ENCODE measurements at regions not wholly inside any gene's neighbourhood (a gene's known extent, or its start where the extent isn't known, plus 50 kb on each side); places are given as distances from the start of the nearest gene placed in this dataset.
"Not testable (repeated sequence)": the region's sequence is repeated elsewhere in the genome, so short reads cannot be mapped to it uniquely, and the experiment has no call there.

DNA sequence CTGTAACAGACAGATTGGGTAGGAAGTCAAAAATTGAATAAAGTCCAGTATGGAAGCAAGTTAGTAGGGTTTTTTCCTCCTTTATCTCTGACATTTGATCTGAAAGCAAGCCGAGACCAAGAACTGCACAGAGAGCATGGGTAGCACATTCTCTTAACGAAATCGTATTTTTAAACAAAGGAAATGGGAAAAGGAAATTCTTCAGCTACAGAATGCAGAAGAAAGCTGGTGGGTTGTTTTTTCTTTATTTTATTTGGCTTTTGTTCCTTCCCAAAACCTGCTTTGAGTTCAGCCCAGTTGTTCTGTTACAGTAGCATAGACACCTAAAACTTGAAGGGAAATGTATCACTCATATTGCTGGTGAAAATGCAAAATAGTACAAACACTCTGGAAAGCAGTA lies 397.0 kb downstream of the GBE1 start:
- no peak for DNase-seq (ENCODE audit: low read depth in 2 of 2)

DNA sequence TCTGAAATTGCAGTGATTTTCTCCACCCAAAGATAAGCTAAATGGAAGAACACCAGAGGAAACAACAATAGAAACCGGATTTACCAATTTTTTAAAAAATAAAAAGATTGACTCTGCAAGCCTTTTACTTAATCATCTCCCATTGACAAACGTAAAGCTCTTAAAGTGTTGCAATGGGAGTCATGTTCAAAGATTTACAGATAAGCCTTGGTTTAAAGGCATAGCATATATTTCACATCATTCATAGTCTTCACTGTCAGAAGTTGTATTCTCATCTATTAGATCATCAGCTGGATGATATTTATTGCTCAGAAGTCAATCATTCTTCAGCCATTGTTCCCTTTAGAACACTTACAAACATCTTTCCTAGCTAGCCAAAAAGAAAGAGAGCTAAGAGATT lies 397.6 kb downstream of the GBE1 start:
- no peak for DNase-seq (ENCODE audit: low read depth in 2 of 2)

DNA sequence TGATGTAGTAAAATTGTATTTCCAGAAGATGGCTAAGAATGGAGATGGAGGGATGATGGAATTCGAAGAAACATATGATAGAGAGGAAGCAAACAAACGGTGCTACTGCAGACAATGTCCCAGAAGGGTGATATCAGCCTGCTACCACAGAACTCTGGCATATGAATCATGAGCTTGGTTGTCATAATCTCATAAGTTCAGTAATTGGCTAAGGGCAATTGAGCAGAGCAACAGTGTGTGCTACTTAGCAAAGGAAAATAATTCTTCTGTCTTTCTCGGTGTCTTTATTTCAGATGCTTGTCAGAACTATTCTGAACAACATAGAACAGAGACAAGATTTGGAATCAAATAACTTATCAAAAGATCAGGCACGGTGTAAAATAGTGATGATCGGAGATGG lies 407.3 kb downstream of the GBE1 start:
- DNase-seq (ENCODE audit: low read depth in 2 of 2): no peak

DNA sequence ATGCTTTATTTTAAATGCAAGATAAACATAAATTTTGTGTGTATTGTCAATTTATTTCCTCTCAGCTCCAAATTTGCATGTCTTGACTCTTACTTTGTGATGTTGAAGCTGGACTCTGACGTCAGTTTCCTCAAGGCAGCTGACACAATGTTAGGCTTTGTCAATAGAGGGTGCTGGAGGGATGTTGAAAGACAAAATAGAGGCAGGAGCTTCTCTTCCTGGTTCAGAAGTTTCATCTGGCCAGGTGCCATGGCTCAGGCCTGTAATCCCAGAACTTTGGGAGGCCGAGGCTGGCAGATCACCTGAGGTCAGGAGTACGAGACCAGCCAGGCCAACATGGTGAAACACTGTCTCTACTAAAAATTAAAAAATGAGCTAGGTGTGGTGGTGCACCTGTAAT lies 408.6 kb downstream of the GBE1 start:
- no peak for DNase-seq (ENCODE audit: low read depth in 2 of 2)

DNA sequence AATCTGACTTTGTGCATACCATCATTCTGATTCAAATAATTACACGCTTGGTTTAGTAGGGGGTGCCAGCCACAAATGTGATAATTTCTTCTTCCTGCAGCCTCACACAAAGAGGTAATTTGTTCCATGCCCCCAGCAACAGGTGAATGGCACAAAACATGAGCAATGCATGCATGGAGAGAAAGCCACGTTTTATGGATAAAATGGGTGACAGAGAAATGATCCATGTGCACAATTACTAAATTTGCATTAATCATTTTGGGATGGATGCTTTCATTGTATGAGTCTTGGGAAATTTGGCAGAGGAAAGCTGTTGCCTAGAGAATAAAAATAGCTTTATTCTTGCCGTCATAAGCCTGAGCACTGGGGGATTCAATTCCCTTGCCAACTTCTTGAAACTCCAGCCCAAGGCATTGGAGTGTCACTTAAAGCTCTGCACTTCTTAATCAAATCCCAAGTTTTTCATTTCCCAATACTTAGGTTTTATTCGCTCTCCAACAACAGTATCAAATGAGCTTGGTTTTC lies 411.6 kb downstream of the GBE1 start:
- no peak for DNase-seq (ENCODE audit: low read depth in 2 of 2)

DNA sequence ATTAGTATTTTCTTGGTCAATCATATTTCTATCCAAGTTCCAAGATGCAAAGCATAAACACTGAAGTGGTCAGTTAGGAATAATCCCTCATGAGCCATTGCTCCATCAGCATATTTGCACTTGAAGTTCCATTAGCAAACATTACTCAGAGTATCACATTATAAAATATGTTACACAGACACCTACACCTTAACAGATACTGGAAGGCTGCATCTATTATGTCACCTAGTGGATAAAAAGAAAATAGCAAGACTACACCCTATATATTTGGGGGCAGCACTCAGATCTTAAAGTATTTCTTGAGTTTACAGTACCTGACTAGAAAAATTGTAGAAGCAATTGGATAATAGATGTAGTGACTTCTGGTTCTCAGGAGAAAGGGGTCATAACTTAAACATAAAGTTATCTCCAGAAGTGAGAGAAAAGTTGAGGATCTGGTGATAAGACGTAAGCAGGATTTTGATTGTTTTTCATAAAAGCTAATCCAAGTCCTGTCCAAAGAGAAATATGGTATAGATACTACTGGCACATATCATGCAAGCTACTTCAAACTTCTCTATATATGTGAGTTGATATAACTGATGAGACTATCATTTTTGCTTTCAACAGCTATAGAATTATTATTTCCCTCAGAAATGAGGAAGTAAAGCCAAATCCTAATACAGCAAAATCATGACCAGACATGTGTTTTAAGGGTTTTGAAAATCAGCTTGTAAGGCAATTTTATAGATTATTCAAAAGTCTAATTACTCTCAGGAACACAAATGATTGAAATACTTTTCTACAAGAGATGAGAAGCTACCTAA lies 422.2 kb downstream of the GBE1 start:
- DNase-seq (ENCODE audit: low read depth in 2 of 2): no peak

DNA sequence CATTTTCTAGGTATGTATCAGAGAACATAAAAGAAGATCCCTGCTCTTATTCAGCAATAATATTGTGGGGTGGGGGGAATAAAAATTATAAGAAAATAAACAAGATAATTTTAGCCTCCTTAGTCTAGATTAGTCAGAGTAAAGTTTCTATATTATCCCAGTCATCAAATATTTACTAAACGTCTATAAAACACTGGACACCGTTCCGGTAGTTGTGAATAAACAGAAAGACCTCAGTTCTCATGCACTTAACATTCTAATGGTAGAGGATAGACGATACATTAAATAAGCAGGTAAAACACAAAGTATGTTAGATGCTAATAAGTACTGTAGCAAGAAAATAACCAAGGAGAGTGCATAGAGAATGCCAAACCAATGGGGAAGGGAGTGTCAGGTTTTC lies 425.0 kb downstream of the GBE1 start:
- DNase-seq (ENCODE audit: low read depth in 2 of 2): no peak

DNA sequence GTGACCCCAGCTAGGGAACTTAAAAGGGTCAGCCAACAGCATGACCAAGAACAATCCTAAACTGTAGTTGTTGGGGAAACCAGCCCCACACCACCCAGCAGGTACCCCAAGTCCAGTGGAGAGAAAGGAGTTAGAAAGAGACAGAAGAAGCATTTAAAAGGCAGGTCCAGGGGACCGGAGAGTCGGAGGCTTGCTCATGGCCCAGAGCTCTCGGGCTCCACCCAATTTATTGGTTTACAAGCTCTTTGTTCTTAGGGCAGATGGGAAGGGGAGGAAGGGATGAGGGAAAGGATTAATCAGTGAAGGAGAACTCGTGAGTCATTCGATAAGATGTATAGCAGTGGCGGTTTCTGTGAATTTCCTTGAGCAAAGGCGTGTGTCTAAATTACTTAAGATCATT lies 431.6 kb downstream of the GBE1 start:
- not testable (repeated sequence) for DNase-seq (ENCODE audit: low read depth in 2 of 2)

DNA sequence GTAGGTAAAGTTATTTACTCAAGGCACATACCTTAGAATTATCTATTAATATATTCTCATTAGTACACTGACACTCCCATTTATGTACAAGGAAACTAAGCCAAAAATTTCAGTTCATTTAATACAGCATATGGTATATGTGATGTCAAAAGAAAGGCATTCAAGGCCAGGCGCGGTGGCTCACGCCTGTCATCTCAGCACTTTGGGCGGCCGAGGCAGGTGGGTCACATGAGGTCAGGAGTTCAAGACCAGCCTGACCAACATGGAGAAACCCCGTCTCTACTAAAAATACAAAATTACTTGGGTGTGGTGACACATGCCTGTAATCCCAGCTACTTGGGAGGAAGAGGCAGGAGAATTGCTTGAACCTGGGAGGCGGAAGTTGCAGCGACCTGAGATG lies 435.2 kb downstream of the GBE1 start:
- no peak for DNase-seq (ENCODE audit: low read depth in 2 of 2)

DNA sequence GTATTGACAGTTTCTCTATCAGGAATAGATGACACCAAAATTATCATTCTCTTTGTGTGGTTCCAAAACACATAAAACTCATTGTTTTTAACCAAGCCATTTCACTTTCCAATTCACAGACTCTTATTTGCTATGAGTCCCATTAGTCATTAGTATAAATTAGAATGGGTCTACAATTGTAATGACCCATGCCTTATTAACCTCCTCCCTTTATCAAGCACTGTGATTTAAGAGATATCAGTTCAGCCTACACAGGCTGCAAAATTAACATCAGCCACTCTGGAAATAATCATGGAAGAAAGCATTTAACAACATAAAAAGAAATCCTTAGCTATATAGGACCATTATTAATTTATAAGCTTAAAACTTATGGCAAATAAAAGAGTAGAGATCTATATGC lies 440.6 kb downstream of the GBE1 start:
- DNase-seq (ENCODE audit: low read depth in 2 of 2): no peak

DNA sequence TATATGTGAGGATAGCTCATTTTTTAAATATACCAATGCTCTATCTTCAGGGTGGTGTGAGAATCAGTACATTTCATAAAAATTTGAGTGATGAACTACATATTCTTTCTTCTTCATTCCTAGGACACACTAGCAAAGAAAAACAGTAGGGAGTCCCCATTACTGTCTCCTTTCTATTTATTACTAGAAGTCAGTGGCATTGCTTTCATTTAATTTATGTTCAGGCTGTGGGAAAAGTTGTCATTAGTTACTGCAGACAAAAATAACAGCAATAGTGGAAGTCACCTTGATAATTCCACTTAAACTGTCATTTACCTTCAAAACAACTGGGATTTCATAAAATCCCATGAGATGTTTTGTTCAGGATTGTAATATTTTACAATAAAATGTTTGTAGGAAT lies 446.4 kb downstream of the GBE1 start:
- no peak for DNase-seq (ENCODE audit: low read depth in 2 of 2)

DNA sequence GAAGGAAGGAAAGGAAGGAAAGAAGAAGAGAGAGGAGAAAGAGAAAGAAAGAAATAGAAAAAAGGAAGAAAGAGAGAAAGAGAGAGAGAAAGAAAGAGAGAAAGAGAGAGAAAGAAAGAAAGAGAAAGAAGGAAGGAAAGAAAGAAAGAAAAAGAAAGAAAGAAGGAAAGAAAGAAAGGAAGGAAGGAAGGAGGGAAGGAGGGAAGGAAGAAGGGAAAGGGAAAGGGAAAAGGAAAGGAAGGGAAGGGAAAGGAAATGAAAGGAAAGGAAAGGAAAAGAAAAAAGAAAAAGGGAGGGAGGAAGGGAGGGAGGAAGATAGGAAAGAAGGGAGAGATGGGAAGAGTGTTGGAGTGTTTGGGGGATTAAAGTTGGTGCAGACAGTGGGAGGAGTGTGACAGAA lies 450.1 kb downstream of the GBE1 start:
- no peak for DNase-seq (ENCODE audit: low read depth in 2 of 2)

DNA sequence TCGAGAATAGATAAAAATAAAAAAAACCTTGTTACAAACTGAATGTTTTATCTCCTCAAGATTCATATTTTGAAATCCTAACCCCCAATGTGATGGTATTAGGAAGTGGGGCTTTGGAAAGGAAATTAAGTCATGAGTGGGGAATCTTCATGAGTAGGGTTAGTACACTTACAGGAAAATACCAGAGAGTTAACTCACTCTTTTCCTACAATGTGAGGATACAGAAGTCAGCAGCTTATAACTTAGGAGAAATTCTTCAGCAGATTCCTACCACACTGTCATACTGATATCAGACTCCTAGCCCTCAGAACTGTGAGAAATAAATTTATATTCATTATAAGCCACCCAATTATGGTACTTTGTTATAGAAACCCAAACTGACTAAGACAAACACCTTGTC lies 453.1 kb downstream of the GBE1 start:
- no peak for DNase-seq (ENCODE audit: low read depth in 2 of 2)

DNA sequence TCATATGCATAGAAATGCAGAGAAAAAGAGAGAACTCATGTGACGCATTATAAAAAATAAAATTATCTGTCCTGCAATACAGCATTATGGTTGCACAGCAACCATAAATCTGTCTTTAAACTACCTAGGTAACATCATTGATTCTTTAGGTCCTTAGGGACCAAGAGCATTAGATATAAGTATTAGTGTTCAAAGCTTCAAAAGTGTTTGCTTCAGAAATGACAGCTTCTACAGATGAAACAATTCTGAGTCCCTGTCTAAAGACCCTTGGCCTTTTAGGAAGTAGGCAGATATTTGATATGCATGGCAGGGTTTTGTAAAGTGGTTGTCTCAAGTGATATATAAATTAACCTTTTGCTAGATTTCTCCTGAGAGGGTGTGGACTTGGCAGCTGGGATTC lies 454.2 kb downstream of the GBE1 start:
- no peak for DNase-seq (ENCODE audit: low read depth in 2 of 2)

DNA sequence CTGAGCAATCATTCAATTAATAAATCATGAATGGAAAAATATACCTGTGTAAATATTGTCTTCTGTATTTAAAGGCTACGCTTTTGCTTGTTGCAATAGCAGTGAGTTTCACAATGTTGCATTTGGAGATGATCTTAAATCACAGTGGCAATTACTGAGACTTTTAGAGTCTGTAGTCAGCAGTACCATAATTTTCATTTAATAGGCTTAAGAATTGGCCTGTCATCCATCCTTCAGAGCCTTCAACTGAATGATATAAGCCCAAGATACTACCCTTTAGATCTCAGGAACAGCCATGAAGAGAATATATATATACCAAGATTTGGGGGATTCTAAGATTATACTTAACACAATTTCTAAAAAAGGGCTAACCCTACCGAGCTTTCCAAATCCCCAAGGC lies 458.1 kb downstream of the GBE1 start:
- DNase-seq (ENCODE audit: low read depth in 2 of 2): no peak

DNA sequence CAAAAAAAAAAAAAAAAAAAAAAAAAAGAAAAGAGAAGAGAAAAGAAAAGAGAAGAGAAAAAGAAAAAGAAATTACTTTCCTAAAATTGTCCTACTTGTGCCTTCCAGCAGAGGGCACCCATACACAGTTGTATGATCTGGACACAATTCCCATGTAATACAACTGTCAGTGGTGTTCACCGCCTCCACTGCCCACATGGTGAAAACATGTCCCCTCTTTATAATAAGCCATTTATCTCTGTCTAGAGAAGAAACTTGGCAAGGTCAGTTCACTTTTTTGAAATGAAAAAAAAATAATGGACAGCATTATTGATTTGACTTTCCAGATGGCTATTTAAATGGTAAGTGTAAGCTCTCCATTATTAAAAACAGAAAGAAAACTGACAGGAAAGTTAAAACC lies 459.4 kb downstream of the GBE1 start:
- DNase-seq (ENCODE audit: low read depth in 2 of 2): peak in 1 of 2 experiments; percentile 2

DNA sequence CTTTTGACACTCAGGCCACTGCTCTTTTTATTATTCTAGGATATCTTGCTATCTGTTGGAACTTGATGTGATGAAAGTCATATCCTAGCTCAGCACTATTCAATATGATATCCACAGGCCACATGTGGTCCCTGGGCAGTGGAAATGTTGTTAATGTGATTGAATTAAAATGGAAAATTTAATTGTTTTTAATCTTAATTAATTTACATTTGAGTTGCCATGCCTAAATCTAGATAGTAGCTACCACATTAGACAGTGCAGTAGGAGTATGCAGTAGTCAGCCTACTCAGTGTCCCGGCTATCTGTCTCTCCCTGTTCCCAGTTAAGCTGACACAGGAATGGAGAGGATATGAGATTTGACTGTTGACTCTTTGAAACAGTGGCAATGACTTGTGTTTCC lies 460.2 kb downstream of the GBE1 start:
- no peak for DNase-seq (ENCODE audit: low read depth in 2 of 2)

DNA sequence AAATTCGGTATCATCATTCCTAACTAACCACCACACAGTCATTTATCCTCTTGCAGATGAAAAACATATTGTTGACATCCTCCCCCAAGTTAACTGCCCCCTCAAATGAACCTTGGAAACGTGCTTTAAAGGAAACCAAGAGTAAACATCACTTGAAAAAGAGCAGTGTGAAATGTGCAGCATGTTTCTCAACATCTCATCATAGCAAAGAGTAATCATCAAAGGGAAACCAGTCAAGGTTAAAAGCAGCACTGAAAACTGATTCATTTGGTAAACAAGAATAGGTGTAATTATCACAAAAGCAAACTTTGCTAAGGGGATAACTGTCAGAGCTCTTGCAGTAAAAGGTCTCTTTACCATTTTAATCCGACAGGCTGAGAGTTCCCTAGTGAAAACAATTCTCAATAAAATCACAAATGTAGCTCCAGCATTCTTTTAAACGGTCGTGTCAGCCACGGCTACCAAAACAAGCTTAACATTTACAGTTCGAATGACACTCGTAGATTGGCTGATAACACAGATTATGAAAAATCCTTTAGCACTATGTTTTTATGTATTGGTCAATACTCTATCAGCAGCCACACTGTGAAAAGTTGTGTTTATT lies 461.0 kb downstream of the GBE1 start:
- DNase-seq (ENCODE audit: low read depth in 2 of 2): no peak

DNA sequence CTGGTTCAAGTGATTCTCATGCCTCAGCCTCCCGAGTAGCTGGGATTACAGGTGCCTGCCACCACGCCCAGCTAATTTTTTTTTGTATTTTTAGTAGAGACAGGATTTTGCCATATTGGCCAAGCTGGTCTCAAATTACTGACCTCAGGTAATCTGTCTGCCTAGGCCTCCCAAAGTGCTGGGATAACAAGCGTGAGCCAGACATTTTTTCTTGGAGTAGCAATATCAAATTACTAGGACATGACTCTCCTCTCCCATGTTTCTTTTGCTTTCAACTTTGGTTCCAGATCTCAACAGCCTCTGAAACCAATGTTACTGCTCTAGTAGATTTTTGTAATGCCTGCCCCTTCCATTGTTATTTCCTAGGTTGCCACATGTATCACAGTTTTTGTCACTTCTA lies 462.0 kb downstream of the GBE1 start:
- no peak for DNase-seq (ENCODE audit: low read depth in 2 of 2)

DNA sequence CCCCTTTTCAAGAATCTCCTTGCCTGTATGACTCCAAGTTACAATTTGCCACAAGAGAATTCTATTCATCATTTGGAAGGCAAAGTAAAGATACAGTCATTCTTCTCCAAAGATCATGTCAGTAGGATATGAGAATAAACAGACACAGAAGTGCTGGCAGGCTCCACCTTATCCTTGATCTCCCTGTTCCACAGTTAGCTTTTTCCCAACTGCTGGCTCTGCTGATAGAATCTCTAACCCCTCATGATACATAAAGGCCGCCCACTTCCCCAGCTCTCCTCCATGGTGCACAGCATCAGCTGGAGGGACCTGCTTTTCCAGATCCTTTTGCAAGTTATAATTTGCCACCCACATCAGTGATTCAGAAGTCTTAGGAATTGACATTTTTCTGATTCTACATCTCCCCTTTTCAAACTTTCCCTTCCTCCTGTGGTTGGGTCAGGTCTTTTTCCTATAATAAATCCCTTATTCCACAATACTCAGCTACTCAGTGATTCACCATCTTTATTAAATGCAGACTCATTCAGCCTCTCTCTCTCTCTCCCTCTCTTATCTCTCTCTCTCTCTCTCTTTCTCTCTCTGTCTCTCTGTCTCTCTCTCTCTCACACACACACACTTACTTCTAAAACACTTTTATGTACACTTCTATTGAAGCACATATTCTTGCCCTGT lies 465.4 kb downstream of the GBE1 start:
- DNase-seq (ENCODE audit: low read depth in 2 of 2): no peak

DNA sequence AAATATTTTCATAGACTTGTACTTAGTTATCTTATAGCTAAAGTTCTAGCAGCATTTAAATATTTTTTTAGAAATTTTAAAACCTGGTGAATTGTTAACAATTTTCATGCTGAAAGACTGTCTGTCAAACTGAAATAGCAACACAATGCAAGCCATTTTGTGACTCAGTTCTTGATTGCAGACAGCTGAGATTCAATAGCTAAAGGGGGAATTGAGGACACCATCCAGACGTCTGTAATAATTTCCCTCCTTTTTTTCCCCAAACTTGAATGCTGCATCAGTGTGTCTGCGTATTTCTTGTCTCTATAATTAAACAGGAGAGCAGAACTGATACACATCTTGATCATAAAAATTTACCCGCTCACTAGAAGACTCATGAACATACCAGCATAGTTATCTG lies 468.3 kb downstream of the GBE1 start:
- DNase-seq (ENCODE audit: low read depth in 2 of 2): no peak

DNA sequence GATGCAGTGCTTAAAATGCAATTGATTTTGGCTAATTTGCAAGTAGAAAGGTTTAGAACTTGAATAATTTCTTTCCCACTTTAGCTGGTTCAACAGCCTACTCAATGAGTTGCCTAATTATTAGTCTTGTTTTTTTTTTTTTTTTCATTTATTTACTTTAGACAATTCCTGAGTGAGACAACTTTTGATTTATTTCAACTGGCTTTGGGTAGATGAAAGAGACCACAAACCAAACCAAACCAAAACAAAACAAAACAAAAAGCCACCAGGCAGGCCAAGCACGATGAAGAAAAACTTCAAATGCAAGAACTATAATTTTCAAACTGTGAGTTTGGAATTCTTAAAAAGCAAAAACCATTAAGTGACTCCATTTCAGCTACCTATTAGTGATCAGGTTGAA lies 469.9 kb downstream of the GBE1 start:
- DNase-seq (ENCODE audit: low read depth in 2 of 2): no peak

DNA sequence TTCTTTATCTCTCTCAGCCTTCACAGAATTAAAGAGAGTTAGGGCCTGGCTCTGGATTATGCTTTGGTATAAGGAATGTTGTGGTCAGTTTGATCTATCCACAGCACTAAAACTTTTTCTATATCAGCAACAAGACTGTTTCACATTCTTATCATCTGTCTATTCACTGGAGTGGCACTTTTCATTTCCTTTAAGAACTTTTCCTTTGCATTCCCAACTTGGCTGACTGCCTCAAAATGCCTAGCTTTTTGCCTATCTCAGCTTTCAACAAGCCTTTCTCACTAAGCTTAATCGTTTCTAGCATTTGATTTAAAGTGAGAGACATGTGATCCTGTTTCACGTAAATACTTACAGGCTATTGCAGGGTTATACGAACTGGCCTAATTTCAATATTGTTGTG lies 471.8 kb downstream of the GBE1 start:
- DNase-seq (ENCODE audit: low read depth in 2 of 2): no peak
